Coronary artery (tissue), 2 donors: ENCODE measurements at regions not wholly inside any gene's neighbourhood (a gene's known extent, or its start where the extent isn't known, plus 50 kb on each side); places are given as distances from the start of the nearest gene placed in this dataset.

Experiments used
- DNase-seq: peaks from one replicate; pipeline ENCODE4 v3.0.0-alpha.2; 2017; ENCODE audit warnings: low spot score
- H3K27ac ChIP-seq, 2 donors: fragments of 200-600 bp; sonication (generic); one replicate each; pipeline ENCODE4 v1.5.1; 2016 to 2019
- H3K4me3 ChIP-seq: fragments of 200-600 bp; sonication (generic); 2 replicates; pipeline ENCODE4 v1.5.1; 2016; ENCODE audit warnings: mild to moderate bottlenecking, moderate library complexity
- CTCF ChIP-seq: fragments of 200-600 bp; sonication (generic); IDR thresholded peaks from one replicate; pipeline ENCODE4 v1.5.1; 2019; ENCODE audit warnings: antibody characterized with exemption

DNA sequence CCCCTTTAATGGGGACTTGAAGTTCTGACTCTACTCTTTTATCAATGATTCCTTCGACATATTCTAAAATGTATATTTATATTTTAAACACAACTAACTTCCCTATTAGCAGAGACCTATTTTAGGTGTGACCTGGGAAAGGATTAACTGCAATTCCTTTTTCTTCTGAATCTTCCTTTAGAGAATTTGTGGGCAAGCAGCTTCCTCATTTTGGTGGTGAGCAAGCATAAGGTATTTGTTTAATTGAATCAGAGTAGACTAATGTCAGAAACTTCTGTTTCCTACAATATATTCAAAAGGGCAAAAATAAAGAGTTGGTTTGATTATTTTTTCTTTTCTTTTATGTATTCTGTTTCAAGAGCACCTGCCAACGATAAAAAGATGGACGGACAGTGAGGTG, 237.0 kb downstream of the IKZF2 start:
- no peak for TF ChIP-seq CTCF
- H3K4me3 ChIP-seq: no peak overlapping the region
- DNase-seq: no peak
- no peak overlapping the region for H3K27ac ChIP-seq

- Histone ChIP-seq H3K27ac (no peak overlapping the region), H3K4me3 (no peak overlapping the region)
- DNase-seq: no peak
- no peak for TF ChIP-seq CTCF
These were observed 237.6 kb downstream of the IKZF2 start for GRCh38 chr2:212913640-212914306.

DNA sequence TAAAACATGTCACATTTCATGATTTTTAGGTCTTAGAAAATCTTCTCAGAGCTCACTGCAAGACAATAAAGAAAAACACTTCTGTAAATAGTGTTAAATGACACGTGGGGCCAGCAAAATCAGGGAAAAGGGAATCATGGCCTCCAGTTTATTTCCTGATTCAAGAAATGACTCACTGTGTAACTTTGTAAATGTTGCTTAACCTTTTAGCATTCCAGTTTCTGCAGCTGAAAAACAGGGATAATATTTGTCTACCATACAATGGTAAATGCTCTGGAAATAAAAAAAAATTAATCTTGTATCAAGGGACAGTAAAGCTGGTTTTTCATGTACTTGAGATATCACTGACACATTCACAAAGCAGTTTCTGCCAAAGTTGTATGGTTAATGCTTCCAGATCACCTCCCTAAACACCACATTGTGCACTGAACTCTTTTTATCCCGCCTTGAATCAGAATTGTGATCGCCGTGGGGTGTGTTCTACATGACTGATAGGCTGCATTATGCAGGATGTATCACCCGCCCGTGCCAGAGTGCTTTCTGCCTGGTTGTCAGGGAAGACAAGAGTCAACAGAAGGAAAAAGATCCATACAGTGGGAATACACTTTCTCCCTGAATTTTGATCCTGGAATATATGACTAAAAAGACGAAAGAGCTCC, 238.8 kb downstream of the IKZF2 start:
- DNase-seq: no peak
- no peak for TF ChIP-seq CTCF
- Histone ChIP-seq H3K4me3 (no peak overlapping the region), H3K27ac (peak overlapping the region in 1 of 2 donors; percentile 23)

GRCh38 chr2:212911011-212911410, 240.4 kb downstream of the IKZF2 start:
- H3K27ac ChIP-seq: no peak overlapping the region

GRCh38 chr2:212908682-212909435, 242.6 kb downstream of the IKZF2 start:
- no peak overlapping the region for H3K27ac ChIP-seq
- DNase-seq: no peak
- TF ChIP-seq CTCF: no peak
- H3K4me3 ChIP-seq: no peak overlapping the region

More at GRCh38 chr2:212911011-212911410, 240.4 kb downstream of the IKZF2 start:
- no peak for DNase-seq
- TF ChIP-seq CTCF: no peak
- no peak overlapping the region for H3K4me3 ChIP-seq

DNA sequence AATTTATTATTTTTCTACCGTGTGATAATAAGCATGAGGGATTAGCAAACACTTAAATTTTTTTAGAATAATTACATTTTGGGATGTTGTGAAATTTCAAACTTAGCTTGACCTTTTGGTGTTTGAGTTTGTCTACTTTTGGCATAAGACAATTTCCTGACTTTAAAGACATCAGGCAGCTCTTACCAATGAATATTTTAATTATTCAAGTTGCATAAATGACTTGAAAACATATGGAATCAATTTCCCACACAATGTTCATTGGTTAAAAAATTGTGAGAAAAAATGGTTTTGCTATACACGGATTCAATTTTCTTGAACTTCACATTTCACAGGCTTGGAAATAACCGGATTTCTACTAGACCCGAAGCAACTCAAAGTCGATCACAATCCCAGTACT, 243.4 kb downstream of the IKZF2 start:
- Histone ChIP-seq H3K4me3 (no peak overlapping the region), H3K27ac (no peak overlapping the region)
- TF ChIP-seq CTCF: no peak
- DNase-seq: no peak
